AG10803 (cell line): ENCODE measurements at regions not wholly inside any gene's neighbourhood (a gene's known extent, or its start where the extent isn't known, plus 50 kb on each side); places are given as distances from the start of the nearest gene placed in this dataset.

Experiments
- DNase-seq: peaks from one replicate; pipeline ENCODE4 v3.0.0; 2010; ENCODE audit warnings: low read depth
- H3K4me3 ChIP-seq: 2 replicates; pipeline ENCODE4 v1.5.1; 2011; ENCODE audit warnings: mild to moderate bottlenecking, low read length, control low read depth
- CTCF ChIP-seq: conservative IDR thresholded peaks from 2 replicates; pipeline ENCODE4 v1.5.1; 2011; ENCODE audit warnings: mild to moderate bottlenecking, low read length, control low read depth, inconsistent platforms

DNA sequence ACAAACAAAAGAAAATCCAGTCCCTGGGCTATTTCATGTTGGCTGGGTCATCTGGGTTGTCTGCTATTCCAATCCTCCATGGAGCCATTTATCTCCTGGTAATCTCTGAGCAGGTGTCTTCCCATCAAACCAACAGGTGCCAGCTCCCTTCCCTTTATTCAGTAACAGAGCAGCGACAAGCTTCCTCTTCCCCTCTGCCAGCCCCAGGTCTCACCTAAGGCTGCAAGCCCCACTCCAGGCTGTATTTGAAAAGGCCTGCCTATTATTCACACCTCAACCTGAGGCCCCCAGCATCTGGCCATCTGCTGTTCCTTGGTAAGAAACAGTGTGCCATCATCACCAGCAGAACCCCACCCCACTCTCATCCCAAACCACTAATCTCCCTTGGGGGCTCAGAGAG lies 436.2 kb downstream of the BUD13 start:
- H3K4me3 ChIP-seq, result no peak overlapping the region
- no peak for TF ChIP-seq CTCF
- DNase-seq, result no peak

DNA sequence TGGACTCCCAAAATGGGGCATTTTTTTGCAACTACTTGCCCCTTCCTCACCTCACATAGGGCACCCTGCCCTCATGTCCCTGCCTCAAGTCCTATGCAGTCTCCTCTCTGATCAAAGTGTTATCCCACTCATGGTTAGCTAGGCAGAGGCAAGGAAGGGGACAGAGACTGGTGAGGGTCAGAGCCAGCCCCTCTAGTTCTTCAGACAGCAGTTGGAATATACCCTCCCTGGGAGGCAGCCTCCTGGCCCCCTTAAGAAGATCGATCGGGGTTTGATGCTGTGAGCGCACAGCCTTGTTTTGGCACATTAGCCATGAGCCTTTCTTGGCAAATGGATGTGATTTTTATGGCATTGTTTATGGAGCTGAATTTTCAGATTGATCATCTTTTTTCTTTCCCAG lies 436.9 kb downstream of the BUD13 start:
- no peak for TF ChIP-seq CTCF
- no peak for DNase-seq
- H3K4me3 ChIP-seq, result no peak overlapping the region

DNA sequence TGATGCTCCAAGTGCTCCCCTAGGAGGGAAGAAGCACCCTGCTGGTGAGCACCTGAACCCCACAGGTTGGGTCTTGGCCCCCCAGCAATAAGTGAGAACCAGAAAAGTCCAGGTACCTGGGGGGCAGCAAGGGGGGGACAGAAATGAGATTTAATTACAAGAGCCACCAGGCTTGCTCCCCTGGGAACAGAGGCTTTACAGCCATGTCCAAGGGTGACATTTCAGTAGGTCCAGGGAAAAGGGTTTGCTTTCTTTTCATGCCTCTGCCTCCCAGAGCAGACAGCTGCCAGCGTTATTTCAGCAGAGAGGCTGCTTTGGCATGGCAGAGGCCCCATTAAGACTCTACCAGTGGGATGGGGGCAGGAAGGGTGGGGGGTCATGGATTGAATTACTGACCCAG lies 437.7 kb downstream of the BUD13 start:
- H3K4me3 ChIP-seq, result no peak overlapping the region
- TF ChIP-seq CTCF, result no peak
- no peak for DNase-seq

DNA sequence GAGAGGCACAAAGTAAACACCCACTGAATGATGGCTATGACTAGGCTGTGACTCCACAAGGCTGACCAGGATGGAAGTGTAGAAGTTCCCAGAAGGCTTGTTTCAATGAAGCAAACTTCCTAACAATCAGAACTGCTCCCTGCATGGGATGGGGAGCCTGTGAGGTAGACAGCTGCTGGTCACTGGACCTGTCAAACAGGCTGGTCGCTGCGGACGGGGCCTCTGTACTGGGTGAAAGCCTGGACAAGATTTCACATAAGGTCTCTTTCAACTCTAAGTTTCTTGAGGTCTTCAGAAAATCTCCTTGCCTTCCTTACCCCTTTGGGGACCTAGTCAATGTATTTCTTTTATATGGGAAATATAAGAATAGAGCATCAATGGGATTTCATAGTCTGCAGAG lies 438.2 kb downstream of the BUD13 start:
- TF ChIP-seq CTCF, result no peak
- H3K4me3 ChIP-seq, result no peak overlapping the region
- no peak for DNase-seq

DNA sequence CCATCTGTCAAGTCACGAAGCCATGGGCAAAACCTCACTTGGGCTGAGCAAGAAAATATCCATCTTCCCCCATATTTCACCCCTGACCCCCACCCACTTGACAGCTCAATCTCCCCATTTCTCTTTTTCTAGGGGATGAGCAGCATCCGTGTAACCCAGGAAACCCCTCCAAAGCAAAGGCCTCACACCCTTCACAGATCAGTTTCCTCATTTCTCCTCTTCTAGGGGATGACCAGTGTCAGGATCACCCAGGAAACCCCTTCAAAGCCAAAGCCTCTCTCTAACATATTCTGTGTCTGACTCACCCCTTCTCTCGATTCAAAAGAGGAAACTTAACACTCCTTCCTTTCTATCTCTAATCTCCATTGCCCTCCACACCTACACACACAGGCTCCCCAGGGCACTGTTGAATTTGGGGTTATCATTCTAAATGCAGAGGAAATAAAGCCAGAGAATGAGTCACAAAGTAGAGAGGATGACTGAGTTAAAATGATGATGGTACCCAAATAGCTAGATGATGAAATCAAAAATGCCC lies 439.7 kb downstream of the BUD13 start:
- no peak for DNase-seq
- no peak overlapping the region for H3K4me3 ChIP-seq
- TF ChIP-seq CTCF, result no peak

GRCh38 chr11:116332391-116332790 lies 440.4 kb downstream of the BUD13 start:
- H3K4me3 ChIP-seq, result no peak overlapping the region
- no peak for TF ChIP-seq CTCF
- no peak for DNase-seq

- H3K4me3 ChIP-seq, result no peak overlapping the region
- DNase-seq, result no peak
- no peak for TF ChIP-seq CTCF
Measured at GRCh38 chr11:116331381-116331780, 441.4 kb downstream of the BUD13 start.
